NCI-H1436 treated with DMSO at 0.1 percent for 48 hours (cell line): ENCODE measurements at regions not wholly inside any gene's neighbourhood (a gene's known extent, or its start where the extent isn't known, plus 50 kb on each side); places are given as distances from the start of the nearest gene placed in this dataset.
"Not testable (repeated sequence)": the region's sequence is repeated elsewhere in the genome, so short reads cannot be mapped to it uniquely, and the experiment has no call there.

Experiments
- DNase-seq: peaks from one replicate; lab custom pipeline; 2025; lab: John Stamatoyannopoulos, UW

DNA sequence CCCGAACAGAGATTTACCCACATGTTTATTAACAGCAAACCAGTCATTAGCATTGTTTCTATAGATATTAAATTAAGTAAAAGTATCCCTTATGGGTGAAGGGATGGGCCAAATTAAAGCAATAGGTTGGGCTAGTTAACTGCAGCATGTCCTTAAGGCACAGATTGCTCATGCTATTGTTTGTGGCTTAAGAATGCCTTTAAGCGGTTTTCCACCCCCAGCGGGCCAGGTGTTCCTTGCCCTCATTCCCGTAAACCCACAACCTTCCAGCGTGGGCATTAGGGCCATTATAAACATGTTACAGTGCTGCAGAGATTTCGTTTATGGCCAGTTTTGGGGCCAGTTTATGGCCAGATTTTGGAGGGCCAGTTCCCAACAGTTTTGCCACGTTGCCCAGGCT is 245.3 kb upstream of the PROK2 start:
- DNase-seq, result not testable (repeated sequence)

DNA sequence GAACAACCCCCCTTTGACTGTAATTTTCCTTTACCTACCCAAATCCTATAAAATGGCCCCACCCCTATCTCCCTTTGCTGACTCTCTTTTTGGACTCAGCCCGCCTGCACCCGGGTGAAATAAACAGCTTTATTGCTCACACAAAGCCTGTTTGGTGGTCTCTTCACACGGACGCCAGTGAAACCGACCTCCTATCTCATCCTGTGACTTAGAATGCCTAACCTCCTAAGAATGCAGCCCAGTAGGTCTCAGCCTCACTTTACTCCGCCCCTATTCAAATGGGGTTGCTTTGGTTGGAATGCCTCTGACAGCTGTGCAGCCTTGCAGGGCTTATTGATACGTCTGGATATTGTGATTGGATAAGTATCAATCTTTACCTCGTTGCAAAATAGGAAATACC is 243.8 kb upstream of the PROK2 start:
- not testable (repeated sequence) for DNase-seq

DNA sequence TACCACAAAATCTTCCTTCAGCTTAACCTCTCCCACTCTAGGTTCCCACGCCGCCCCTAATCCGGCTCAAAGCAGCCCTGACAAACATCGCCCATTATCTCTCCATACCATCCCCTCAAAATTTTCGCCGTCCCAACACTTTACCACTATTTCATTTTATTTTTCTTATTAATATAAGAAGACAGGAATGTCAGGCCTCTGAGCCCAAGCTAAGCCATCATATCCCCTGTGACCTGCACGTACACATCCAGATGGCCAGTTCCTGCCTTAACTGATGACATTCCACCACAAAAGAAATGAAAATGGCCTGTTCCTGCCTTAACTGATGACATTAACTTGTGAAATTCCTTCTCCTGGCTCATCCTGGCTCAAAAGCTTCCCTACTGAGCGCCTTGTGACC is 243.4 kb upstream of the PROK2 start:
- not testable (repeated sequence) for DNase-seq

DNA sequence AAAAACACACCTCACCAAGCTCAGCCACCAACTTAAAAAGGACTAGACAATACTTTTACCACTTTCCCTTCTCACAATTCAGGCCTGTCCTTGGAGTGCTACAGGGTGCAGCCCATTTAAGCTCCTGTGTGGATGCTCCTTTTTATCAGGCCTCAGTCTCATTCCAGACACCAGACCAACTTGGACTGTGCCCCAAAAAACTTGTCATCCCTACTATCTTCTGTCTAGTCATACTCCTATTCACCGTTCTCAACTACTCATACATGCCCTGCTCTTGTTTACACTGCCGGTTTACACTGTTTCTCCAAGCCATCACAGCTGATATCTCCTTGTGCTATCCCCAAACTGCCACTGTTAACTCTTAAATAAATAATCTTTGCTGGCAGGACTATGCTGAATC is 242.8 kb upstream of the PROK2 start:
- not testable (repeated sequence) for DNase-seq

DNA sequence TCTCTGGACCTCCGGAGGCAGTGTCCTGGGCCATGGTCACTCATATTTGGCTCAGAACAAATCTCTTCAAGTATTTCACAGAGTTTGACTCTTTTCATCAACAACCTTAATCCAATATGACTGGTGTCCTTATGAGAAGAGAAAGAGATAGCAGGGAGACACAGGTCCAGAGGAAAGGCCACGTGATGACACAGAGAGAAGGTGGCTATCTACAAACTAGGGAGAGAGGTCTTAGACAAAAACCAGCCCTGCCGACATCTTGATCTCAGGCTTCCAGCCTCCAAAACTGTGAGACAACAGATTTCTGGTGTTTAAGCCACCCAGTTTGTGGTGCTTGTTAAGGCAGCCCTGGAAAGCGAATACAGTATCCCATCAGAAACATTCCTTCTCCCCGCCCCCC is 237.1 kb upstream of the PROK2 start:
- no peak for DNase-seq

DNA sequence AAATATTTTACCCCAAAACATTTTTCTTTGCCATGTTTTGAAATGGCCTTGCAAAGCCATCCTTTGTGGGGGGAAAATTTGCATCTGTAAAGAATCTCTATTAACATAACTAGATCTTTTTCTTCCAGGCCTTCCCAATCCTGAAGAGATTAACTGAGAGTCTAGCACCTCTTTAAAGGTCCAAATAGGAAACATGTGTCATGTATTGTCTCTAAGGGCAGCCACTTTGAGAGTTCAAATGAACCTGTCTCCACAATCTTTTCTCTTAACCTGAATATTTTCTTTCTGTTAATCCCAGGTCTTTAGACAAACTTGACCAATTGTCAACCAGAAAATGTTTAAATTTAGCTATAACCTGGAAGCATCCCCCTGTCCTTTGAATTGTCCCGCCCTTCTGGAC is 236.6 kb upstream of the PROK2 start:
- no peak for DNase-seq

DNA sequence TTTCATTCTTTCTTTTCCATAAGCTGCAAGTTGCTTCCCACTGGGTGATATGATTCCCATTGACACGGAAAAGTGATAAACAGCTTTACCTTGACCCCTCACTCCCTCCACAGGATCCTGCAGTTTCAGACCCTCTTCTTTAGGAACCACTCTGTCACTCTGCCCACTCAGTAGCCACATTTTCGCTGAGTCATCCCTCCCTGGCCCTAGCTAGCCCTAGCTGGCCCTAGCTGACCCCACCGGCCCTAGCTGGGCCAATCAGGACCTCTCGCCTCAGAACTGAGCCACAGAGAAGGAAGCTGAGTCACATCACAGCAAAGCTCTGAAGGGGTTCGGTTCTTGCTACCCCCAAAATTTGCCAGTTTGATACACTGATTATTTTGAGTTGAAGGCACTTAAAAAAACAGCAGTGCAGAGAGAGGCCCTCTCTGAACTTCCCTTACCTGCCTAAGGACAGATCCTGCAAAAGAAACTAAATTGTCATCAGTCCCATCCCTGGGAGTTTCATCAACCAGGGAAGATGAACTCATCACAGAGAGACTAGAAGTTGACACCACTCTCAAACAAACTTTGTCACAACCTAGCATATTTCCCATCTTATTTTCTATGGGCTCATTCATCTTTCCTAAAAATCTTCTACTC is 233.5 kb upstream of the PROK2 start:
- no peak for DNase-seq

DNA sequence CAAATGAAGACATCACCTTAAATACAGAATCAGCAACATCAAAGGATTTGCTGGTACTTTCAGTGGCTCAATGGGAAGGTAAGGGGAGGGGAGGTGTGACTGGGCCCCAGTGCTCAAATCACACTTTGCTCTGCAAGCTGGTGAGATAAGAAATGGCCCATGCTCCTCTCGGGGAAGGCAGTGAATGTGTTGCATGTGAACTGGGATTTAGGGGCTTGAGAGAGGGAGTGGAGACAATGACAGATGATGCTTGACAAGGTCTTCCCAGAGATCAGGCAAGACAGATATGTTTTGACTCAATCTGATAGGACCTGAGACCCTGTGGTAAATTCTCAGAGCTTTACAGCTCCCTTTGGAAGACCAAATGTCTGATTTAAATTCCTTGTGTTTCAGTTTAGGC is 233.0 kb upstream of the PROK2 start:
- DNase-seq, result no peak

DNA sequence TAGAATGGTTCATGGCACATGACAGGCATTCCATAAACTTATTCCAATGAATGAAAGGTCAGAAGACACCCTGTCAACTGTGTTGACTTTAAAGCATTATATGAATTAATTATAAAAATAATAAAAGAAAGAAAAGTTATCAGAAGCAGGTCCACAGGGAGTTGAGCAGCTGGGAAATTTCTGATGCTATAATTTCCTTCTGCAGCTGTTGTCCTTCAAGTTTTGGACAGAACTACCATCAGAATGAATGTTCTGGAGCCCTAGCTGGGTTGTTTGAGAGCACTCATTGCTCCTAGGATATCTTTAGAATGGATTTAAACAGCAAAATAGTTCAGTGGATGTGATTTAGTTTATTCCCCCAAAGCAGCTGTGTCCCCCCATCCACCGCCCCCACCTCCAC is 232.4 kb upstream of the PROK2 start:
- DNase-seq, result no peak

DNA sequence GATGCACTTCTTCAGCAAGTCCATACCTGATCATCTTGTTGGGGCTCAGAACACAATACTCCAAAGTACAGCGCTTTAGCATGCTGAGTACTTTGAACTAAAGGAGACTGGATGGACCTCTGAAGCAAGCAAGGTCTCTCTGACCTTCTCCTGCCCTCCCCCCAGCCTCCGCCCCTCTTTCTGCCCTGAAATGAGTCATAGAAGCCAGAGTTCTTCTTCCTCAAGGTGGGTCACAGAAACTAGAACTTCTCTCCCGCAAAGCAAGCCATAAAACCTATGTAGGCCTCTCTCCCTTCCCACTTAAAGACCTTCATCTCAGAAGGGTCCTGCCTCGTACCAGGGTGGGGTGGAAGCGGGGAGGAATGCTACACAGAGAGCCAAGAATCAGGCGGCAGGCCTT is 230.5 kb upstream of the PROK2 start:
- DNase-seq, result no peak

DNA sequence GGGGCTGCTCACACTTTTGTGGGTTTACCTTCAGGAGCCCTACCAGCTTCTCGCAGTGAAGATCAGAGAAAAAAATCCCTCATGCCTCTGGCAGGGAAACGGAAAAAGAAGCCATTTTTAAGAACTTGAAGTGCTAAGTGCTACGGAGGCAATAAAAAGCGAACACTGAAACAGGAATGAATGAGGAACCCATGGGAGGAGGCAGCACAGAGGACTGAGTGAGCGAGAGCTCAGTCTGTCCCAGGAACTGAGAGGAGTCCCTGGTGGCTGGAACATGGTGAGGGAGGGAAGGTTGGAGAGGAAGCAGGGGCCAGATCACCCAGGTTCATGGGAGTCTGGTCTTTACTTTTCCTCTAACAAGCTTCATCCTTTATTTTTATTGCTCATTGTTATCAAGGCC is 228.1 kb upstream of the PROK2 start:
- no peak for DNase-seq

DNA sequence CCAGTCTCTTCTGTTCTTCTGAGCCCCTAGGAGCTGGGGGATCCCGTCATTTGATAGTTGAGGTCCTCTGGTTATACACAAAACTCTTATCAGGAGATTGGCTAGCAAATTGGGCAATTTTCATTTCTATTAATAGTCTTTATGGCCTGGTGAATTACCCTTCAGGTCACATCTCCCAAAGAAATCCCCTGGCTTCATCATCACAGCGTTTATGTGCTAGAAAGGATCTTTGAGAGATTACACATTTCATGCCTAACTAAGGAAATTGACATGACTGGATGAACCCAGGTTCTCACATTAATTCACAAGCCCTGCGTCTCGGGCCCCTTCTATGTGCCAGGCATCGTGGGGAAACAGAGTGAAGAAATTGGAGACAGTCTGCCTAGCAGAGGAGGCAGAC is 227.4 kb upstream of the PROK2 start:
- DNase-seq, result no peak

DNA sequence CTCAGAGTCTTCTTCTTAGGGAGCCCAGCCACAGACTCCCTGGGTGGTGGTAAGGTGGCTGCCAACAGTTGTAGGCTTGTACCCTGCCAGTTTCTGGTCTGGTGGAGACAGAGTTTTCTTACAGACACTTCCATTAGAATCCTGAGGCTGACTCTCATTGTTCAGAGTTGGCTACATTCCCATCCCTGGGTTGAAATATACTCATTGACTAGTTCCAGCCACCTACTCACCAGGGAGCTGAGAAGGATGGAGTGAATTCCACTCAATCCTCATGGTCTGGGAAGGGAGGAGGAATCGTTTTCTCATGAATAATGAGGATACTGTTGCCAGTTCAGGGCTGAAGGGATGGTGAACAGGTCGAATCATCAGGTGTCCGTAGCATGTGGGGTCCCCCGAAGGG is 226.5 kb upstream of the PROK2 start:
- DNase-seq, result no peak

DNA sequence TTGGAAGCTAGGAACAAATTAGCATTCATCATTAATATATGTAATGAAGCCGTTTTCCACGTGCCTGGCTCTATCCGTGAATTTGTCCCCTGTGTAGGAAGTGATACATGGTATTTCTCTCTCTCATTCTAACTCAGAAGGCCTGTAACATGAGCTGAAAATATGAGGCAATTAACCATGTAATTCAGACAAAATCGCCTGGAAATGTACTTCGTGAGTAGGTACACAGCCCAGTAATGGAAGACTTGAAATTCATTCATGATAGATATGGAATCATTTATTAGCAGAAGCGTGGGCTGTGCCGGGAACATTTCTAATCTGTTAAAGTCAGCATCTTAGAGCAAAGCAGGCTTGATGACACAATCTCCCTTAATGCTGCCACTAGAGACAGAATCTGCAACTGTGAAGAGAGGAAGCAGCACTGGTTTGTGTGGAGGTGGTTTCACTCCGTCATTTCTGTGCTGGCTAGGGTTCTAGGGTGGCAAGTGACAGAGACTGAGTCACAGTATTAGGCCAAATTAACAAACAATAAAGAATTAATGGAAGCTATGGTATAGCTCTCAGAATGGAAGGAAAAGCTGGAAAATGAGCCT is 225.0 kb upstream of the PROK2 start:
- DNase-seq, result no peak

DNA sequence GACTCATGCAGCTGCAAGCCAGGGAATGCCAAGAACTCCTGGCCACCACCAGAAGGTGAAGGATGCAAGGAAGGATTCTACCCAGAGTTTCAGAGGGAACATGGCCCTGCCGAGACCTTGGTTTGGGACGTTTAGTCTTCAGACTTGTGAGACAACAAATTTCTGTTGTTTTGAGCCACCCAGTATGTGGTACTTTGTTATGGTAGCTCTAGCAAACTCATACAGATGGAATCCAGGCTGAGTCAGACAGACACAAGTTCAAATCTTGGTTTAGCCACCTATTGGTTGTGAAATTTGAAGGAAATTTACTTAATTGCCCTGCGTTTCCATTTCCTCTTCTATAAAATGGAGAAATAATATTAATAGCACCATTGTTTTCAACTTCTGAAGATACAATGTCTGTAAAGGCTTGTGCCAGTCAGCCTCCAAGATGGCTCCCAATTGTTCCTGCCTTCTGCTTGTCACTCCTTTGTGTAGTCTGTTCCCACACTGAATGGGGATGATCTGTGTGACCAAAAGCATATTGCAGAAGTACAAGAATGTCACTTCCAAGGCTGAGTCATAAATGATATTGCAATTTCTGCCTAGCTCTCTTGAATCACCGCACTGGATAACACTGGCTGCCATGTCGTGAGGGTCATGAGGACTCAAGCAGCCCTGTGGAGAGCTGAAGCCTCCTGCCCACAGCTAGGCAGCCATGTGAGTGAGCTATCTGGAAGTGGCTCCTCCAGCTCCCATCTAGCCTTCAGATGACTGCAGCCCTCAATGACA is 223.5 kb upstream of the PROK2 start:
- no peak for DNase-seq

DNA sequence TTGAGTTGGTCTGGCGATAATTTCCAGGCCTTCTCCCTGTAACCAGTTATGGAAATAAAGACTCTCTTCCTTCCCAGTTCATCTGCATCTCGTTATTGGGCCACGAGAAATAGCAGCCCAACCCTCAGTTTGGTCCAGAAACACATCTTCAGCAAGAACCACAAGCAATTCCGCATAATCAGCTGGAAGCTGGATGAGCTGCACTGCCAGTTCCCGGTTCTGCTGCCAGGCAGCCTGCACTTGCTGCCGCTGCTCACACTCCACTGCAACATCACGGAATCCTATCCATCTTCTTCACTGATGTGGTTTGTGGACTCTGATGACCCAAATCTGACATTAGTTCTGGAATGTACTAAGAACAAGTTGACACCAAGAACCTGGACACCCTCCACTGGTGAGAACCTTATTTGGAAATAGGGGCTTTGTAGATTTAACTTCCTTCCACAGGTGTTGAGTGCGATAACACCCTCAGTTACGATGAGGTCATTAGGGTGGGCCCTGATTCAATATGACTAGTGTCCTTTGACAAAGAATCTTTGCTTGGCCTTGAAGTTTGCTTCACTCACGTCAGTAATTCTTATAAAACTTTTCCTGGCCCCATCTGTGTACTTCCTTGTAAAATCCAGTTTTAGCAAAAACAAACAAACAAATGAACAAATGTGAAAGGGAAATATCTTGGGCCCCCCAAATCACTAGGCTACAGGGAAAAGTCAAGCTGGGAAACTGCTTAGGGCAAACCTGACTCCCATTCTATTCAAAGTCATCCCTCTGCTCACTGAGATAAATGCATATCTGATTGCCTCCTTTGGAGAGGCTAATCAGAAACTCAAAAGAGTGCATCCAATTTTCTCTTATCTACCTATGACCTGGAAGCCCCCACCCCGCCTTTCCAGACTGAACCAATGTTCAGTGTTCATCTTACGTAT is 221.9 kb upstream of the PROK2 start:
- DNase-seq, result no peak

DNA sequence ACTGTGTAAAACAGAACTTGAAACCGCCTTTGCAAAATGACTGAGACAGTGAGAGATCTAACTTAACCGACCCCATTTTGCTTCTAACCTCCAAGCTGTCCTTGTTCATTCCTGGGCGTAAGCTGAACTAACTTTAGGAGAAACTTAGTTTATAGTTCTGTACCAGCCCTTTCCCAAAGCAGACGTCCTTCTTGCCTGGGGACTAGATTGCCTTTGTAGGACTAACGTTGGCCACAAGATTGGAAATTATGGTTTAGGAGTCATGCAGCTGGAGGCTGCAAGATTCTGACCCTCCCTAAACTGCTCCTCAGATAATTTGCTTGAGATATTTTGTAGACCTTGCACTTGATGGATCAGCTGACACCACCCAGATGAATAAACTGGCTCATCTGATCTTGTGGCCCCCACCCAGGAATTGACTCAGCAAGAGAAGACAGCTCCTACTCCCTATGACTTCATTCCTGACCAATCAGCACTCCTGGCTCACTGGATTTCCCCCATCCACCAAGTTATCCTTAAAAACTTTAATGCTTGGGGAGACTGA is 219.9 kb upstream of the PROK2 start:
- DNase-seq, result no peak

DNA sequence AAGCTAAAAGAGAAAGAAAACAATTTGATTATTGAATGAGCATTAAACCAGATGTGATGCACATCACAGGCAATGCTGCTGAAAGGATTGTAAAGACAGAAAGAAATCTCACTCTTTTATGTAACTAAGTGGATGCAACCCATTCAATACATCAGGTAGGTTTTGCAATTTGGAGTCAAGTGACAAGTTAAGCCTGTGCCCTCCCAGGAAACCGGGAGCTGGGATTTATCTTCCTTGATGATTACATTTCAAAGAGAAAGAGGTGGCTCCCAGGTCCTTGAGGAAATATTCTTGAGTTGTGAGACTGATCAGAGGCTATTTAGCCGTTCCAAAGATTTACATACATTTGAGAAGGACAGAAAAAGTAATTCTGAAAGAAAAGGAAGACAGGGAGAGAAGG is 219.0 kb upstream of the PROK2 start:
- no peak for DNase-seq

DNA sequence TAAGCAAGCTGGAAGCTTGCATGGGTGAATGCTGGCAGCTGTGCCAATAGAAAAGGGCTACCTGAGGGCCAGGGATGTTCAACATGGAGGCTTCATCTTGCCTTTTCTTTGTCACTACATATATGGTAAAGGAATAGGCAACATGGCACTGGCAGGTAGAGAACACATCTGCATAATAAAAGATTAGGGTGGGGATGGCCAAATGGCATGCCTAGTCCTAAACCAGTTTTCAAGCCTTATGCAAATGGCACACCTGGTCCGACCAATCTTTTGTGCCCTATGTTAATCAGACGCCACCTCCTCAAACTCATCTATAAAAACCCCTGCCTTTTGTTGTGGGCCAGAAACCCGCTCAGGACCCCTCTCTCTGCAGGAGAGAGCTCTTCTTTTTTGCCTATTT is 216.8 kb upstream of the PROK2 start:
- DNase-seq, result no peak

DNA sequence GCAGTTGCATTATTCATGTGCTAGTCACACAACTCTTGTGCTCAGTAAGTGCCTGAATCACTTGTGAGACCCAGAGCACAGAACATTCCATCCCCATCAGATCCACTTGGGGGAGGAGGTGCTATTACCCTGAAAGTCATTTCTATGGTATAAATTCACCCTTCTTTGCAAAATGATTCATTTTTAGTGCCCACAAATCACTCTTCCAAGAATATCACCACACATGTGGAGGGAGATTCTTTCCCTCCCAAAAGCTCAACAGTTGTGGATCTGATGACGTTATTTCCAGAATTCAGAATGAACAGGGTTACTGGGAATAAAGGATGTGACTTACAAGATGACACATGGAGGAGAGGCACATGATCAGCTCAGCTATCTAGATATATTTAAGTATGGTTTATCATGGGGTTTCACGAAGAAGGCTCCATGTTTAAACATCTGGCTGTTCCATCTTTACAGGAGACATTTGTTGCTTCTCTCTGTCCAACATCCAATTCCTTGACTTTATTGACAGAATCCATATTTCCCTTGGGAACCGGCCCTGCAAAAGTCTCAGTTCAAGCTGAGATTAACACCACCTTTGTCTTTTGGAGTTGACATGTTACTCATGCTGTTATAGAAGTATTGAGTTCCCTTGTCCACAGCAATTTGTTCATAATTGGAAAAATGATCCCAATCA is 214.2 kb upstream of the PROK2 start:
- DNase-seq, result no peak

DNA sequence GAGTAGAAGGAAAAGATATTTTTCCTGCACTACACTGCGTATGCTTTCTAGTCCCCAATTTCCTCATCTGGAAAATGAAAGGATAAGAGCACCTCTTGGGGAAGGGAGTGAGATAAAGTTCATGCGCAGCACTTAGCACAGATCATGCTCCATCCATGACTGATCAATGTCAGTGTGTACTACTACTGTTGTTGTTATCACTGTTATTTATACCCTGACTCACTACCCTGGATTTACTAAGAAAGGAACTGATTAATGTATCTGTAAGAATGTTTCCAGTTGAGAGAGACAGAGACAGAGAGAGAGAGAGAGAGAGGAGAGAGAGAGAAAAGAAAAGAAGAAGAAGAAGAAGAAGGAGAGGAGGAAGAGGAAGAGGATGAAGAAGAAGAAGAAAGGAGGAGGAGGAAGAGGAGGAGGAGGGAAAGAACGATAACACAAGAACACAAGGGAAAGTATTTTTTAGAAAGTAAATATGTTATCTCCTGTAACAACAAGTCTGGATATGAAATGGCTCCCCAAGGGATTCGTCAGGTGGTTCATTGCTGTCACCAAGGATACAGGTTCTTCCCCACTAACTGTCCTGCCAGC is 212.2 kb upstream of the PROK2 start:
- DNase-seq, result no peak
